DOHH2 (cell line): ENCODE measurements at regions not wholly inside any gene's neighbourhood (a gene's known extent, or its start where the extent isn't known, plus 50 kb on each side); places are given as distances from the start of the nearest gene placed in this dataset.

Experiments
- H3F3A ChIP-seq: fragments of 200-600 bp; sonication (generic), shearing (Covaris generic); 2 replicates; pipeline ENCODE4 v1.6.0; 2016; ENCODE audit warnings: antibody characterized with exemption, mild to moderate bottlenecking; ENCODE audit not compliant: control insufficient read depth, insufficient read depth
- H3K27ac ChIP-seq: fragments of 200-600 bp; sonication (generic); 2 replicates; pipeline ENCODE4 v1.5.1; 2014; ENCODE audit warnings: low read depth, mild to moderate bottlenecking, low read length, moderate library complexity
- H3K27me3 ChIP-seq: fragments of 200-600 bp; sonication (generic); 2 replicates; pipeline ENCODE4 v1.6.1; 2014; ENCODE audit warnings: mild to moderate bottlenecking, low read length, mixed read lengths; ENCODE audit not compliant: control insufficient read depth
- H3K36me3 ChIP-seq: fragments of 200-600 bp; sonication (generic); 2 replicates; pipeline ENCODE4 v1.6.1; 2014; ENCODE audit warnings: mild to moderate bottlenecking, low read length, moderate library complexity, mixed read lengths; ENCODE audit not compliant: control insufficient read depth
- H3K4me1 ChIP-seq: fragments of 200-600 bp; sonication (generic); 2 replicates; pipeline ENCODE4 v1.6.1; 2014; ENCODE audit warnings: mild to moderate bottlenecking, low read length, mixed read lengths; ENCODE audit not compliant: control insufficient read depth
- H3K4me2 ChIP-seq: fragments of 200-600 bp; sonication (generic); 2 replicates; pipeline ENCODE4 v1.6.0; 2014; ENCODE audit warnings: mild to moderate bottlenecking, low read length, moderate library complexity
- H3K4me3 ChIP-seq: fragments of 200-600 bp; sonication (generic); 2 replicates; pipeline ENCODE4 v1.5.1; 2014; ENCODE audit warnings: mild to moderate bottlenecking, low read length, mixed read lengths
- H3K79me2 ChIP-seq: fragments of 200-600 bp; sonication (generic); 2 replicates; pipeline ENCODE4 v1.6.1; 2014; ENCODE audit warnings: mild to moderate bottlenecking, low read length, mixed read lengths; ENCODE audit not compliant: control insufficient read depth
- H3K9me2 ChIP-seq: fragments of 200-600 bp; sonication (generic); replicated peaks from 2 replicates; pipeline ENCODE4 v1.6.1; 2014; ENCODE audit warnings: mild to moderate bottlenecking, low read length, mixed read lengths; ENCODE audit not compliant: control insufficient read depth
- H3K9me3 ChIP-seq: fragments of 200-600 bp; sonication (generic); 2 replicates; pipeline ENCODE4 v1.6.1; 2014; ENCODE audit warnings: antibody characterized with exemption, low read length, mixed read lengths; ENCODE audit not compliant: control insufficient read depth, insufficient read depth
- H4K20me1 ChIP-seq: fragments of 200-600 bp; sonication (generic); 2 replicates; pipeline ENCODE4 v1.6.0; 2014; ENCODE audit warnings: low read depth, mild to moderate bottlenecking, antibody characterized with exemption, low read length, moderate library complexity; ENCODE audit not compliant: control insufficient read depth, insufficient read depth
- CTCF ChIP-seq: fragments of 200-600 bp; sonication (generic); IDR thresholded peaks from one replicate; pipeline ENCODE4 v1.5.1; 2014; ENCODE audit warnings: antibody characterized with exemption, mild to moderate bottlenecking, low read depth, low read length; ENCODE audit not compliant: poor library complexity, severe bottlenecking
- EZH2phosphoT487 ChIP-seq: fragments of 200-600 bp; sonication (generic); IDR thresholded peaks from 2 replicates; pipeline ENCODE4 v1.6.1; 2017; ENCODE audit warnings: borderline replicate concordance, mild to moderate bottlenecking, antibody characterized with exemption, low read length, moderate library complexity, mixed read lengths

GRCh38 chr5:34501840-34502239 lies 154.3 kb upstream of the RAI14 start:
- peaks cover 7% of the 10 kb centered on the region; the same call in 1 of the 2 replicates for H3K4me1 ChIP-seq
- H3K4me2 ChIP-seq = no peak overlapping the region
- no peaks in the 10 kb centered on the region for H3K79me2 ChIP-seq
- H3K9me3 ChIP-seq = no peaks in the 10 kb centered on the region
- no peaks in the 10 kb centered on the region for H4K20me1 ChIP-seq
- no peaks in the 10 kb centered on the region for H3K9me2 ChIP-seq
- TF ChIP-seq CTCF (no peak), EZH2phosphoT487 (no peak)
- H3K4me3 ChIP-seq = no peak overlapping the region
- no peaks in the 10 kb centered on the region for H3F3A ChIP-seq
- no peak overlapping the region for H3K27ac ChIP-seq
- H3K36me3 ChIP-seq = no peaks in the 10 kb centered on the region
- H3K27me3 ChIP-seq = peaks cover 12% of the 10 kb centered on the region; the same call in 1 of the 2 replicates

GRCh38 chr5:34502581-34502980 lies 153.5 kb upstream of the RAI14 start:
- Histone ChIP-seq H3K27me3 (peaks cover 12% of the 10 kb centered on the region; the same call in 1 of the 2 replicates), H3K4me1 (peaks cover 7% of the 10 kb centered on the region; the same call in 1 of the 2 replicates), H3K4me3 (no peak overlapping the region), H3F3A (no peaks in the 10 kb centered on the region), H3K9me3 (no peaks in the 10 kb centered on the region), H3K27ac (no peak overlapping the region), H3K36me3 (no peaks in the 10 kb centered on the region), H3K79me2 (no peaks in the 10 kb centered on the region), H3K4me2 (no peak overlapping the region), H3K9me2 (no peaks in the 10 kb centered on the region), H4K20me1 (no peaks in the 10 kb centered on the region)
- TF ChIP-seq EZH2phosphoT487 (no peak), CTCF (no peak)

- H3K79me2 ChIP-seq = no peaks in the 10 kb centered on the region
- TF ChIP-seq EZH2phosphoT487 (no peak), CTCF (no peak)
Measured at GRCh38 chr5:34503379-34504253, 152.5 kb upstream of the RAI14 start.

More at GRCh38 chr5:34503379-34504253, 152.5 kb upstream of the RAI14 start:
- peaks cover 7% of the 10 kb centered on the region; the same call in 1 of the 2 replicates for H3K4me1 ChIP-seq
- H3K9me2 ChIP-seq = no peaks in the 10 kb centered on the region
- no peaks in the 10 kb centered on the region for H3K9me3 ChIP-seq
- H3F3A ChIP-seq = no peaks in the 10 kb centered on the region
- H3K27ac ChIP-seq = no peak overlapping the region
- no peak overlapping the region for H3K4me3 ChIP-seq
- H3K36me3 ChIP-seq = no peaks in the 10 kb centered on the region
- H4K20me1 ChIP-seq = no peaks in the 10 kb centered on the region
- H3K27me3 ChIP-seq = peaks cover 12% of the 10 kb centered on the region; the same call in 1 of the 2 replicates
- H3K4me2 ChIP-seq = no peak overlapping the region
